ENCODE measurements at regions not wholly inside any gene's neighbourhood (a gene's known extent, or its start where the extent isn't known, plus 50 kb on each side); places are given as distances from the start of the nearest gene placed in this dataset.
"Not testable (repeated sequence)": the region's sequence is repeated elsewhere in the genome, so short reads cannot be mapped to it uniquely, and the experiment has no call there.

- no peak overlapping the region for H3K4me3 Mint-ChIP-seq
- no peaks in the 10 kb centered on the region for H3K9me3 Mint-ChIP-seq
- ATAC-seq (ENCODE audit: low read depth) (no peak), DNase-seq (no peak)
- no peak for TF ChIP-seq CTCF (IDR thresholded peaks at IDR 0.05)
- CTCF ChIA-PET = no interaction called here
- H3K27me3 Mint-ChIP-seq = peaks cover 31% of the 10 kb centered on the region
- POLR2A ChIA-PET = no interaction called here
- intact Hi-C loops (cut with micrococcal nuclease) = no loop called here
- H3K36me3 Mint-ChIP-seq (ENCODE audit: low read depth) = no peaks in the 10 kb centered on the region
- H3K4me1 Mint-ChIP-seq = no peaks in the 10 kb centered on the region
- no peak overlapping the region for H3K27ac Mint-ChIP-seq
Measured at GRCh38 chr13:26847281-26847680, 86.7 kb upstream of the GPR12 start.

- intact Hi-C loops (cut with micrococcal nuclease); ATAC-seq (ENCODE audit: low read depth); H3K4me3 Mint-ChIP-seq; DNase-seq; CTCF ChIA-PET; H3K4me1 Mint-ChIP-seq; POLR2A ChIA-PET; H3K9me3 Mint-ChIP-seq; H3K27ac Mint-ChIP-seq; H3K36me3 Mint-ChIP-seq (ENCODE audit: low read depth): not testable (repeated sequence)
- peaks cover 27% of the 10 kb centered on the region for H3K27me3 Mint-ChIP-seq
Measured at GRCh38 chr13:26845063-26845462, 84.5 kb upstream of the GPR12 start.

- no peak overlapping the region for H3K4me3 Mint-ChIP-seq
- H3K27me3 Mint-ChIP-seq = peaks cover 32% of the 10 kb centered on the region
- no peak for ATAC-seq (ENCODE audit: low read depth)
- H3K36me3 Mint-ChIP-seq (ENCODE audit: low read depth) = no peaks in the 10 kb centered on the region
- H3K27ac Mint-ChIP-seq = no peak overlapping the region
- no peaks in the 10 kb centered on the region for H3K9me3 Mint-ChIP-seq
- no peaks in the 10 kb centered on the region for H3K4me1 Mint-ChIP-seq
- ChIA-PET CTCF (no interaction called here), POLR2A (no interaction called here)
- intact Hi-C loops (cut with micrococcal nuclease) = no loop called here
- TF ChIP-seq CTCF (IDR thresholded peaks at IDR 0.05) = no peak
- DNase-seq = no peak
Measured at GRCh38 chr13:26839682-26840081, 79.1 kb upstream of the GPR12 start.

- ChIA-PET CTCF (no interaction called here), POLR2A (no interaction called here)
- no peak for TF ChIP-seq CTCF (IDR thresholded peaks at IDR 0.05)
- intact Hi-C loops (cut with micrococcal nuclease) = no loop called here
- Mint-ChIP-seq H3K4me1 (no peaks in the 10 kb centered on the region), H3K27ac (no peak overlapping the region), H3K36me3 (ENCODE audit: low read depth) (no peaks in the 10 kb centered on the region), H3K27me3 (peaks cover 33% of the 10 kb centered on the region), H3K9me3 (no peaks in the 10 kb centered on the region), H3K4me3 (no peak overlapping the region)
- ATAC-seq (ENCODE audit: low read depth) (no peak), DNase-seq (no peak)
Measured at GRCh38 chr13:26838821-26839220, 78.2 kb upstream of the GPR12 start.

- peaks cover 36% of the 10 kb centered on the region for H3K27me3 Mint-ChIP-seq
- ChIA-PET POLR2A (no interaction called here), CTCF (no interaction called here)
- H3K4me1 Mint-ChIP-seq = no peaks in the 10 kb centered on the region
- intact Hi-C loops (cut with micrococcal nuclease) = no loop called here
- DNase-seq (no peak), ATAC-seq (ENCODE audit: low read depth) (no peak)
- no peak overlapping the region for H3K4me3 Mint-ChIP-seq
- H3K36me3 Mint-ChIP-seq (ENCODE audit: low read depth) = no peaks in the 10 kb centered on the region
- H3K27ac Mint-ChIP-seq = no peak overlapping the region
- no peaks in the 10 kb centered on the region for H3K9me3 Mint-ChIP-seq
- TF ChIP-seq CTCF (IDR thresholded peaks at IDR 0.05) = no peak
Measured at GRCh38 chr13:26837997-26838396, 77.4 kb upstream of the GPR12 start.

- Mint-ChIP-seq H3K27me3 (peaks cover 36% of the 10 kb centered on the region), H3K9me3 (no peaks in the 10 kb centered on the region), H3K4me1 (no peaks in the 10 kb centered on the region), H3K27ac (no peak overlapping the region), H3K36me3 (ENCODE audit: low read depth) (no peaks in the 10 kb centered on the region), H3K4me3 (no peak overlapping the region)
- DNase-seq = no peak
- POLR2A ChIA-PET = no interaction called here
- intact Hi-C loops (cut with micrococcal nuclease) = no loop called here
- no peak for TF ChIP-seq CTCF (IDR thresholded peaks at IDR 0.05)
- CTCF ChIA-PET = no interaction called here
- no peak for ATAC-seq (ENCODE audit: low read depth)
Measured at GRCh38 chr13:26837102-26837501, 76.5 kb upstream of the GPR12 start.
